Loucy (cell line): ENCODE measurements at regions not wholly inside any gene's neighbourhood (a gene's known extent, or its start where the extent isn't known, plus 50 kb on each side); places are given as distances from the start of the nearest gene placed in this dataset.

Experiments used
- H2AFZ ChIP-seq: fragments of 200-600 bp; sonication (generic); 2 replicates; pipeline ENCODE4 v1.6.0; 2016; ENCODE audit warnings: antibody characterized with exemption, mild to moderate bottlenecking, low read length, moderate library complexity
- H3F3A ChIP-seq: fragments of 200-600 bp; 2 replicates; pipeline ENCODE4 v1.6.0; 2016; ENCODE audit warnings: antibody characterized with exemption, low read depth, mild to moderate bottlenecking
- H3K27me3 ChIP-seq: fragments of 200-600 bp; sonication (generic); 2 replicates; pipeline ENCODE4 v1.6.1; 2014; ENCODE audit warnings: low read length, mild to moderate bottlenecking; ENCODE audit not compliant: insufficient read depth, poor library complexity, severe bottlenecking
- H3K36me3 ChIP-seq: fragments of 200-600 bp; sonication (generic); 2 replicates; pipeline ENCODE4 v1.6.1; 2016; ENCODE audit warnings: low read length; ENCODE audit not compliant: insufficient read depth
- H3K4me1 ChIP-seq: fragments of 200-600 bp; sonication (generic); 2 replicates; pipeline ENCODE4 v1.5.1; 2014; ENCODE audit warnings: low read length, mild to moderate bottlenecking; ENCODE audit not compliant: insufficient read depth, poor library complexity, severe bottlenecking
- H3K4me2 ChIP-seq: fragments of 200-600 bp; sonication (generic); 2 replicates; pipeline ENCODE4 v1.6.0; 2014; ENCODE audit warnings: antibody characterized with exemption, low read length, low read depth, mild to moderate bottlenecking; ENCODE audit not compliant: poor library complexity, severe bottlenecking
- H3K4me3 ChIP-seq: fragments of 200-600 bp; sonication (generic); 2 replicates; pipeline ENCODE4 v1.5.1; 2014; ENCODE audit warnings: low read length, mild to moderate bottlenecking, mixed read lengths; ENCODE audit not compliant: poor library complexity, severe bottlenecking
- H3K79me2 ChIP-seq: fragments of 200-600 bp; sonication (generic); 2 replicates; pipeline ENCODE4 v1.6.1; 2014; ENCODE audit warnings: low read length; ENCODE audit not compliant: insufficient read depth
- H3K9ac ChIP-seq: fragments of 200-600 bp; sonication (generic); 2 replicates; pipeline ENCODE4 v1.6.0; 2014; ENCODE audit warnings: mild to moderate bottlenecking, low read depth, low read length, moderate library complexity; ENCODE audit not compliant: poor library complexity, severe bottlenecking
- H3K9me2 ChIP-seq: fragments of 200-600 bp; sonication (generic); replicated peaks from 2 replicates; pipeline ENCODE4 v1.6.1; 2016; ENCODE audit warnings: low read depth, low read length, mixed read lengths
- H3K9me3 ChIP-seq: fragments of 200-600 bp; sonication (generic); 2 replicates; pipeline ENCODE4 v1.6.1; 2014; ENCODE audit warnings: mild to moderate bottlenecking, antibody characterized with exemption, low read length, low read depth; ENCODE audit not compliant: insufficient read depth
- H4K20me1 ChIP-seq: fragments of 200-600 bp; sonication (generic); 2 replicates; pipeline ENCODE4 v1.6.0; 2014; ENCODE audit warnings: antibody characterized with exemption, low read length, mild to moderate bottlenecking; ENCODE audit not compliant: insufficient read depth, poor library complexity, severe bottlenecking
- EZH2phosphoT487 ChIP-seq: fragments of 200-600 bp; IDR thresholded peaks from 2 replicates; pipeline ENCODE4 v1.6.1; 2018; ENCODE audit warnings: antibody characterized with exemption, mild to moderate bottlenecking, moderate library complexity, borderline replicate concordance
- TF ChIP-seq, protein P1 (sequence below): fragments of 200-600 bp; sonication (generic); conservative IDR thresholded peaks from 2 replicates; pipeline ENCODE4 v1.5.1; 2014; ENCODE audit warnings: mild to moderate bottlenecking, antibody characterized with exemption, low read length

DNA sequence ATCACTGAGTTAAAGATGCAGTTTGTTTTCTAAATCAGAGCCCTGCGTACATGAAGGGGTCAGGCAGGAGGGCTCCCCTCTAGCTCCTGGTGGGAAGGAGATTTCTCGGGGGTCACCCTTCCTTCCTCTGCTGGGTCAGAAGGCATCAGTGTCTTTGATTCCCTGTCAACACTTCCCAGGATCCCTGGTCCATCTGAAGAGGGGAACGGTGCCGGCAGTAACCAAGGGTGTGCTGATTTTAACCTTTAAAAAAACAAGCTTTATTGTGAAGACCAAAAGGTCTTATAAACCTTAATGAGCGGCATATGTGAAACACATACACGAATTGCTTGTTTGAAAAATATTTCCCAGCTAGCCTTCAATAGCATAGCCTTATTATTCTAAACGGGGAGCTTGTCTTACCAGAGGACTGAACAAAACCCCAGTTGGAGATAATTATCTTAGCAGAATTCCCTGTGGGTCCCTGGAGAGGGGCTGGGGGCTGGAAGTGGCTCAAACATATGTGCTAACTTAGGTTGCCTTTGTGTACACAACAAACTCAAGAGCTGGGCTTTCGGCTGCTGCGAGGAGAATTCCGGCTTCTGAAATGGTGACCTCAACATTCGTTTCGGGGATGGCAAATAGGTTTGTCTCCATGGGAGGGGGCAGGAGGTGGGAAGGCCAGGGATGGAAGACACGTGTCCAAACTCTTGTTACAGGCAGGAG lies 114.9 kb upstream of the MYCN start:
- Histone ChIP-seq H3F3A (no peaks in the 10 kb centered on the region), H3K9ac (no peak overlapping the region), H3K4me1 (no peaks in the 10 kb centered on the region), H3K4me3 (no peak overlapping the region), H3K4me2 (no peak overlapping the region), H3K9me3 (no peaks in the 10 kb centered on the region; the same call in 1 of the 2 replicates), H3K9me2 (no peaks in the 10 kb centered on the region), H3K79me2 (no peaks in the 10 kb centered on the region), H3K36me3 (no peaks in the 10 kb centered on the region), H4K20me1 (no peaks in the 10 kb centered on the region), H3K27me3 (no peaks in the 10 kb centered on the region), H2AFZ (no peak overlapping the region)
- no peak for TF ChIP-seq EZH2phosphoT487
- TF ChIP-seq, protein P1, sequence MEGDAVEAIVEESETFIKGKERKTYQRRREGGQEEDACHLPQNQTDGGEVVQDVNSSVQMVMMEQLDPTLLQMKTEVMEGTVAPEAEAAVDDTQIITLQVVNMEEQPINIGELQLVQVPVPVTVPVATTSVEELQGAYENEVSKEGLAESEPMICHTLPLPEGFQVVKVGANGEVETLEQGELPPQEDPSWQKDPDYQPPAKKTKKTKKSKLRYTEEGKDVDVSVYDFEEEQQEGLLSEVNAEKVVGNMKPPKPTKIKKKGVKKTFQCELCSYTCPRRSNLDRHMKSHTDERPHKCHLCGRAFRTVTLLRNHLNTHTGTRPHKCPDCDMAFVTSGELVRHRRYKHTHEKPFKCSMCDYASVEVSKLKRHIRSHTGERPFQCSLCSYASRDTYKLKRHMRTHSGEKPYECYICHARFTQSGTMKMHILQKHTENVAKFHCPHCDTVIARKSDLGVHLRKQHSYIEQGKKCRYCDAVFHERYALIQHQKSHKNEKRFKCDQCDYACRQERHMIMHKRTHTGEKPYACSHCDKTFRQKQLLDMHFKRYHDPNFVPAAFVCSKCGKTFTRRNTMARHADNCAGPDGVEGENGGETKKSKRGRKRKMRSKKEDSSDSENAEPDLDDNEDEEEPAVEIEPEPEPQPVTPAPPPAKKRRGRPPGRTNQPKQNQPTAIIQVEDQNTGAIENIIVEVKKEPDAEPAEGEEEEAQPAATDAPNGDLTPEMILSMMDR, result no peak

DNA sequence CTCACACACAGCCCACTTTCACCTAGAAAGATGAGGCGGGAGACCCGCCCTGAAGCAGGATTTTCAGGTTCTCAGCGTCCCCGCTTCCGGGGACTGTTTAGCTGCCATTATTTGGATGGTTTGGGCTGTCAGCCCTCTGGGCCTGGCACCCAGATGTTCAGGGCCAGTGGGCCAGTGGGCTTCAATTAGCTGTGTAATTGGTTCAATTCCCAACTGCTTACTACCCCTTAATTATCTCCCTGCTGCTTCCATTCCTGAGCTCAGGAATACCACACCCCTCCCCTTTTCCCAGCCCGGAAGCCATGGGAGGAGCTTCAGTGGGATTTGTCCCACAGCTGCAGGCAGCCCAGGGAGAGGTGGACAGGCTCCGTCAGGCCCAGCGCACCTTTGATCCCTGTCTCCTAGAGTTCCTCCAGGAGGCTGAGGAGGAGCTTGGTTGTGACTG lies 114.1 kb upstream of the MYCN start:
- no peak overlapping the region for H3K4me3 ChIP-seq
- no peak overlapping the region for H2AFZ ChIP-seq
- H3K4me1 ChIP-seq, result no peaks in the 10 kb centered on the region
- no peak overlapping the region for H3K9ac ChIP-seq
- no peaks in the 10 kb centered on the region; the same call in 1 of the 2 replicates for H3K9me3 ChIP-seq
- no peaks in the 10 kb centered on the region for H4K20me1 ChIP-seq
- no peaks in the 10 kb centered on the region for H3K79me2 ChIP-seq
- no peaks in the 10 kb centered on the region for H3F3A ChIP-seq
- TF ChIP-seq, protein P1, result no peak
- no peak for TF ChIP-seq EZH2phosphoT487
- H3K9me2 ChIP-seq, result no peaks in the 10 kb centered on the region
- H3K27me3 ChIP-seq, result no peaks in the 10 kb centered on the region
- H3K4me2 ChIP-seq, result no peak overlapping the region
- no peaks in the 10 kb centered on the region for H3K36me3 ChIP-seq

DNA sequence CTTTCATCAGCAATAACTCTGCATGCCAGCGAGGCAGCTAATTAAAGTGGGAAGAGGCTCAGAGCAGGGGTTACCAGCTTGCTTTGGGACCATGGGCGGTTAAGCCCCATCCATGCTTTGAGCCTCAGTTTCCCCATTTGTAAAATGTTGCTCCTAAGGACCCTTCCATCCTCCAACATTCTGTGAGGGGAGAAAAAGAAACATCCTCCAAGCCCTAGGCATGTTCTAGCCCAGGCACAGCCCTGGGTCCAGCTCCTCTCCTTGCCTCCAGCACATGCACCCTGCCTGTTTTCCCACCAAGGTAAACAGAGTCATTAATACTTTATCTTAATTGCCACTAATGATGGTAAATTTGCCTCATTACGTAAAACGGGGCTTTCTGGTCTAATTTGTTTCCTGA lies 113.3 kb upstream of the MYCN start:
- Histone ChIP-seq H2AFZ (no peak overlapping the region), H3K36me3 (no peaks in the 10 kb centered on the region)

More for the DNA sequence above, 113.3 kb upstream of the MYCN start:
- no peaks in the 10 kb centered on the region for H3F3A ChIP-seq
- no peak overlapping the region for H3K4me2 ChIP-seq
- H3K79me2 ChIP-seq, result no peaks in the 10 kb centered on the region
- H3K9me2 ChIP-seq, result no peaks in the 10 kb centered on the region
- H3K27me3 ChIP-seq, result no peaks in the 10 kb centered on the region
- no peaks in the 10 kb centered on the region for H3K9me3 ChIP-seq
- H3K4me3 ChIP-seq, result no peak overlapping the region
- no peaks in the 10 kb centered on the region for H3K4me1 ChIP-seq
- H3K9ac ChIP-seq, result no peak overlapping the region
- no peak for TF ChIP-seq EZH2phosphoT487
- TF ChIP-seq, protein P1, result no peak
- no peaks in the 10 kb centered on the region for H4K20me1 ChIP-seq
